GM19397 (cell line): ENCODE measurements at regions not wholly inside any gene's neighbourhood (a gene's known extent, or its start where the extent isn't known, plus 50 kb on each side); places are given as distances from the start of the nearest gene placed in this dataset.
"Not testable (repeated sequence)": the region's sequence is repeated elsewhere in the genome, so short reads cannot be mapped to it uniquely, and the experiment has no call there.

Experiments used
- ATAC-seq: cut with Tn5 transposase; IDR thresholded peaks from one replicate; pipeline ENCODE4 v1.9.1; 2021; ENCODE audit warnings: mild to moderate bottlenecking, moderate library complexity; ENCODE audit not compliant: unreplicated experiment

DNA sequence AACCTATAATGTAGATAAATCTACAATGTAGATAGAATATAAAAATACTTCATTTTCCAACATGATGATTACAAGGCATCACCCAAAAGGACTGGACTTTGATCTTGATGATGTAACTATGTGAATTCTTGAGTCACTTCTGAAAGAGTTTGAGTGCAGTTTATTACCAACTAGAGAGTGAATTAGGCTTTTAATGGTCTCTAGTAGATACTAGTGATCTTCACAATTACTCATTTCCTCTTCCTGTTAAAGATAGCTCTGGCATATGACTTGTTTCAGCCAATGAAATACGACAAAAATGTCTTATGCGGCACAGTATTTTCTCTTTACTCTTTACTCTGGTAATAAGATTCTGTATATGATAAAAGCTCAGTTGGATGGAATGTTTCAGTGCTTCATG is 1588.1 kb upstream of the B3GALT2 start:
- no peak for ATAC-seq

DNA sequence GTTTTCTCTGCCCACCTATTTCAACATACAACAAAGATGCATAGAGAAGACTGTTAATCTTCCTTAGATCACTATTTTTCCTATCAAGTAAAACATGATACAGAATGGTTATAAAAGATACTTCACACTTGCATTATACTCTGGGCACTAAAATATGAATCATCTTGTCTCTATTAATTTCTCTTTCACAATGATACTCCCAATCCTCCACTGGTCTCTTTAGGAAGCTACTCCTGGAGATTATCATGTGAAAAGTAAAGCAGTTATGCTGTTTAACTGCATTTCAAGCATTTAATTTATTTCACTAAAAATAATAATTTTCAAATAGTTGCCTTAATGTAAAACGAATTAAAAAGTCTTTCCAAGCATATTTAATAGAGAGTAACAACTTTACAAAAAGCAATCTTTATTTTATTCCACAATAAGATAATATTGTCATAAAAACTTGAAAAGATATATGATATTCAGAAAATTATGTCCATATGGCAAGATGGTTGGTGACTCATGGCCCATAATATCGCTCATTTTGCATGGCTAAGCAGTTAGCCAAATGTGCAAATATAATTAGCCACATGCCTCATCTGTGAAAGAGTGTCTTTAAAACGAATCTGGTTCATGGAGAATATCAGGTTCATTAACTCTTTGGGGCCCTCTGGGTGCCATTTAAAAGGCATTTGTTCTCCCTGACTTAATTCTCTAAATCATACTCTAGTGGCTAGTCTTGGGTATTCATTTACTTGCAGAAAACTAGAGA is 1569.0 kb upstream of the B3GALT2 start:
- no peak for ATAC-seq

DNA sequence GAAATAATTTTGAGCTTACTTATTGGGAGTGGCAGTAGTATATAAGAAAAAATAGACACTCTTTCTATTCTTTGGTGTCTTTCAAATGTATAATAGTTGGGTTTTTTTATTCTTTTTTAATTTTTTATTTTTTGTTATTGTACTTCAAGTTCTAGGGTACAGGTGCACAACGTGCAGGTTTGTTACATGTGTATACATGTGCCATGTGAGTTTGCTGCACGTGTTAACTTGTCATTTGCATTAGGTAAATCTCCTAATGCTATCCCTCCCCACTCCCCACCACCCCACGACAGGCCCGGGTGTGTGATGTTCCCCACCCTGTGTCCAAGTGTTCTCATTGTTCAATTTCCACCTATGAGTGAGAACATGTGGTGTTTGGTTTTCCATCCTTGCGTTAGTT is 1552.4 kb upstream of the B3GALT2 start:
- not testable (repeated sequence) for ATAC-seq

DNA sequence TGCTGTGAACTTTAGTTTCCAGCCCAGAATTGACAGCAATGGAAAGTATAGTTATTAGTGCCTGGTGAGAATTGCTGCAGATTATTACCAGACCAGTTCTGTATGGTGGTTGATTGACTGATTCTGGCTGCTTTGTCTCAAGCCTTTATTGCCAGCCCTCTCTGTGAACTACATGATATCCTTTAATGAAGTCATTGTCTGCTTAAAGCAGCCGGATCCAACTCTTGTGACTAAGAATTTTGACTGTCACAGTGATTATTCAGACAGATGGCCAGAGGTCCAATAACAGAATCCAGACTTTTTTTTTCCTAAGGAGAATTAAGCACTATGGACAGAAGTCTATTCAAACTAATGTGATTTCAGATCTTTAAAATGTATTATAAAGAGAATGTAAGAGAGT is 1548.6 kb upstream of the B3GALT2 start:
- ATAC-seq = no peak

DNA sequence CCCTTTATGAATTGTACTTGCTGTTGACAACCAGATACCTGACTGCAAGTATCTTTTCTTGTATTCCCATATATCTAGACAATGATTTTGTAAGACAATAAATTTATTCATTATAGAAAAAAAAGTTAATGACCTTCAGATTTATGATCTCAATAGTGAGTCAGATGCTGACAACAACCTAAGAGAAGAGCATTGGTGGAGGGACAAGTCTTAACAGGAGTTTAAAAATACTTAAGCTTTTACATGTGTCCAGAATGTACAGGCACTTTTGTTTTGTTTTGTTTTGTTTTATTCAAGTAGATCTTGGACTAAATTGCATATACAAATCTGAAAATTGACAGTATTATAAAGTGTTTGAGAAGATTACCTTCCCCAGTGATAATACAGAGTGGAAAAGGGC is 1544.6 kb upstream of the B3GALT2 start:
- no peak for ATAC-seq

DNA sequence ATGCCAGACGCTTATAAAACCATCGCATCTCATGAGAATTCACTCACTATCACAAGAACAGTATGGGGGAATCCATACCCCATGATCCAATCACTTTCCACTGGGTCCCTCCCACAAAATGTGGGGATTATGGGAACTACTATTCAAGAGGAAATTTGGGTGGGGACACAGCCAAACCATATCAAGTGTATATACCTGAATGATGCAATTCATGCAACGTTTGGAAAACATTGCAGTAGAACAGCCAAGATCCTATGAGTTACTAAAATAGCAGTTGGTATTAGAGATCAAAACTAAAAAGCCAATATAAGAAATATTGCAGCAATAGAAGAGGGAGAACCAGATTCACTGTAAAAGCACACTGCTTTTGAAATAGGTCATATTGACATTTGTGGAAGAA is 1543.9 kb upstream of the B3GALT2 start:
- no peak for ATAC-seq

DNA sequence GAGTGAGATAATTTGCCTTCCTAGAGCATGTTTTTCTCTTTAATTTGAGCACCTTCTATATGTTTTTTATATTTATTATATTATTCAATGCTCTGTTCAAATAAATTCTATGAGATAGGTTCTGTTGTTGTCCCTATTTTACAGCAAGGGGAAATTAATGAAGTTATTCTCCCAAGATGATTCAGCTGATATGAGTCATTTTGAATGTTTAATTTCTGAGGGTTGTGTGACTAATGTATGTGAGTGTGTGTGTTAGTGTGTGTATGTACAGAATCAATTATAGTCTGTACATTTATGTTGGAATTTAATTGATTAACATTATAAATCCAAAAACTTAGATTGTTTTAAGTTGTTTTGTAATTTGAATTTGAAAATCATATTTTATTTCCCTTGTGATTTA is 1536.7 kb upstream of the B3GALT2 start:
- no peak for ATAC-seq

DNA sequence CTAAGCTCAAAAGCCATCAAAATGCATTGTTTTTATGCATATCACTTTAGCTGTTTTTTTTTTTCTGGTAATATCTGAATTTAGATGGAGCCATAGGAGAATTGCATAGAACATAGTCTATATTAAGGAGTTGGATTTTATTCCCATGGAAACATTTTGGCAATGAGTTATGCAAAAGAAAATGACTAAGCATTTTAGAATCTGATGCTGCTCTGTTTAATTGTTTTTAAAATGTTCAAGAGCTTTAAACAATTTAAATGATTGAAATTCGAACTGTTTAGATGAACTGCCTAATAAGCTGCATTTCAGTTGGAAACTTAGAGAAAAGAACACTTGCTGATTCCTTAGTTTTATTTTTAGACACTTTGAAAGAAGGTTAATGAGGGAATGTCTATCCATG is 1531.5 kb upstream of the B3GALT2 start:
- ATAC-seq = no peak

DNA sequence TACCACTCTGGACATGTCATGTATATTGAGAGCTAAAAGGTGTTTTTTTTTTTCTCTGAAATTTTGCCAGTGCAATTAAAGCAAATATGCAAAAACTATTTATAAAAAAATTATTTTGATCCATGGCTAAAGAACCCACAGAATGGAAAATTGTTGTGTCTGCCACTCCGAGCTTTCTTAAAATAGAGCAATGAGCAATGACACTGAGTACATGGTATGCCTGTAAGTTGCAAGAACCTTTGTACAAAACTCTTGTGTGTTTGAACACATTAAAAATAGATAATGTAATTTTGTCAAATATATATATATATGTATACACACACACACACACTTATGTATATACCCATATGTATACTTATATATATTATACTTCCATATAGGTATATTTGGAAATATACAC is 1530.9 kb upstream of the B3GALT2 start:
- ATAC-seq = no peak

DNA sequence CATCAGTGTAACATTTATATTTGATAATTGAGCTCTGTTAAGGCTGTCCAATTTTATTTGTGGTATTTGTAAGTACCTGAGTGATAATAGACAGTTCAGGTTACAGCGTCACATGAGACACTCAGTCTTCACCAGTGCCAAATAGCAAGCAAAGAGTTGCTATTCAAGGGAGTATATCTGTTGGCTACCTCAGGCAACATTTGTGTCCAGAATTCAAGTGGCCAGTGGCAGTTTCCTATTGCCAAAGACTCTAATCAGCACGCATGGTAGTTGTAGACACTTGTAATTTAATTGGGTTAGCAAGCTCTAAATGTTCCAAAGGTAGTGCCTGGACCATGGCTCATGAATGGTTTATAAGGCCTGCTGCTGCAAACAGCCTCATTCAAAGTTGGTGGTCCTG is 1524.3 kb upstream of the B3GALT2 start:
- no peak for ATAC-seq

DNA sequence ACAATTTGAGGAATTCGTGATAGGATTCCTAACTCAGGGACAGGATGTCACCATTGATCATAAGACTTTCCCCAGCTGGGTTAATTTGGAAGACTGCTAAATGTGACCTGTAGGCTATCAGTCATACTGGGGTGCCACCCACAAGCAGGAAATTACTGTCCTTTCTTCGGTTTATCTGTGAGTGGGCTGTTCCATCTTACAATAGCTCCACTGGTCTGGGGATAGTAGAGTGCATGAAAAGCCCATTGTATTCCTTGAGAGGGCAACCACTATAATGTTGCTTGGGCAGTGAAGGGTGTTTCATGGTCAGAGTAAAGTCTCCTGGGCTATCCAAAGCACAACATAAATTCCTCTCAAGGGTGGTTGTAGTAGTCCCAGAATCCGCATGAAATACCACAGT is 1523.0 kb upstream of the B3GALT2 start:
- no peak for ATAC-seq

DNA sequence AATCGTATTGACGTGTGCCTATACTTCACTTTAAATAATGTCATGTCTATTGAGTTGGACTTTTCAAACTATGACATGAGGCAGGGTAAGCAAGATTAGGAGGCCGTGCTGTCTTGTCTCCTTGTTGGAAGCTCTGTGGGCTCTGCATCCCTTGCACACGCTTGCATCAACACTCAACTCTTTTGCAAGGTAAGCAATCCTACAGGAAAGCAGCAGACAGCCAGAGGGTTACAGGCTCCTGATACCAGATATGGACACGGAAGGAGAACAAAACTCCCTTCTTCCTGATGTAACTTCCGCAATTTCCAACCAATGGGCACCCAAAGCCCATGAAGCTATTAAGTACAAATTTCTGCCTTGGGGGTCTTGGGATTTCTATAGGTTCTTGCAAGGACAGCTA is 1520.7 kb upstream of the B3GALT2 start:
- no peak for ATAC-seq

DNA sequence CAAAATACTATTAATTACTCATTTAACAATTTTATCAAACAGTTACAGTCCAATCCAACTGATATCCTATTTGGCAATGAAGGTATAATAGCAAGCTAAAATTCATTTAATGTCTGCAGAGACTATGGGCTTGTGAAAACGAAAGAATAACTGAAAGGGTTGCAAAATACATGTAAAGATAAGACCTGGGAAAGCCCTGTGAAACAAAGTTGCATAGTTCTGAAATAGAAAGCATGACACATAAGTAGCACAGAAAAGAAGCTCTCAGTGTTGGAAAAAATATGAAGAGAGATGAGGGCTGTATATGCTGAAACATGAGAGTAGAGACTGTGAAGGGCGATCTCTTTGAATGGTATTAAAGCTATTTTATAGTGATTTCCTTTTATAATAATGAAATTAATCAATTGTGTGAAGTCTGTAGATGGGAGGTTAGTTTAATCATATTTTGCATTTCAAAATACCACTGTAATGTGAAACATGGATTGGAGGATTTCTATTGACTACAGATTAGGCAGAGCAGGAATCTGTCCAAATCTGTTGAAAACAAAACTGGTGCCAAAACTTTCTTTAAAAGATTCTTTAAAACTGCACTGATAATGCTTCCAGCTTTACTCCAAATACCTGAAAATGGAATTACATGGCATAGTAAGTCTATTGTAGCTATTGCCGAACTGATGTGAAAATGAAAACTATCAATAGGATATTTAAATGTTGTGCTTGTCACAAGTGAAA is 1518.9 kb upstream of the B3GALT2 start:
- no peak for ATAC-seq

DNA sequence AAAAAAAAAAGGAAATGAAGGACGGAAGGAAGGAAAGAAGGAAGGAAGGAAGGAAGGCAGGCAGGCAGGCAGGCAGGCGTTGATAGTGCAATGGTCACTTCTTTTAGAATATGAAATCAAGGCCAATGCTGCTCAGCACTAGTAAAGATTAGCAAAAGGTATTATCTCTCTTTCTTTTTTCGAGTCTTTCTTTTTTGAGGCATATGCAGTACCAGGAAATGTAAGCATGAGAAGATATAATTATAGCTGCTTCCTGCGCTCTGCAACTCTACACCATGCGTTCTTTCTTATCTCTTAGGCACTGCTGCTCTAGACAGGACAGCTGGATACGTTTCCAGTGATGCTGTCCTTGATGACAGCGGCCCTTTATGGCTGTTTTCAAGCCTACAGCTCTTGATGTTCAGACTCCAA is 1512.5 kb upstream of the B3GALT2 start:
- no peak for ATAC-seq

DNA sequence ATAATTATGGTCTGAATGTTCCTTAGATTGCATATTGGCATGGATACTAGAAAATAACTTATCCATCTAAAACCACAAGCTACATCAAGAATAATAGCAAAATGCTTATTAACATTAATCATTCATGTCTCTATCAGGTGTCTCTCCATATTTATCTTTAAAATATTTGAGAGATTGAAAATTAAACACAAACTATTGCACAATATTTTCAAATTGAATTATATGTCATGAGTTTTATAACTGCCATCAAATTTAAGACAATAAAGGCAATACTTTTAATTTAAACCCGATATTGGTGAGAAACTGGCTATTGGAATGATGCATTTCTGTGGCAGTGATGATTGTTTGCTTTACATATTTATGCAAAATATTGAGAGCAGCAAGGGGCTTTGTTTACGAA is 1506.8 kb upstream of the B3GALT2 start:
- no peak for ATAC-seq

DNA sequence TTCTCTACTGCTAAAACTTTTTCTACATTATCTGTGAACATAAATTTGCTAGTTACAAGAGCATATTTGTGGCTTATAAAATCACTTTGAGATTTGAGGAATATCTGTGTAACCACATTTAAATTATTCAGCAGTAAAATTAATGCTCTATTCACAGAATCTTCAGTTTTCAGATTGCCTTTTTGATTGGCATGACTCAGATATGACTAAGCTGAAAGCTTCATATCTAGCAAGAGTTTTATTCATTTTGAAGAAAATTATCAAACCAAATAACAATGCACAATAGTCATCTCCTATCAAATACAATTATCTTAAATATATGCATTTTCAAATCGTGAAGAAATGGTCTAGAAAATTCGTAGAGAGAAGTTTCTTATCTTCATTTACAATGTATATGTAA is 1498.2 kb upstream of the B3GALT2 start:
- no peak for ATAC-seq

DNA sequence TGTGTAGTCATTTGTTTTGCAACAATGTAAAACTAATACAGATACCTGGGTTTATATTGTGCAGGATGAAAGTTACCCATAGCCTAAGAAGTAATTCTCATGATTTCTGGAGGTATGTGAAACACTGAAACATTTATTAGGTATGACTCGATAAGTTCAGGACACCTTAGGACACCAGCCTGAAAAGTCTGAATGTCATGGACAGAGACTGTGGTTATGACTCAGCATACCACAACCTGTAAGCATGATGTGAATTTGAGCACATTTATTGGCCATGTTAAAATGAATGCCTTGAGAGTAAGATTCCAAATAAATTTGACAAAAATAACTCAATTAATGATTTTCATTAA is 1471.7 kb upstream of the B3GALT2 start:
- ATAC-seq = no peak

DNA sequence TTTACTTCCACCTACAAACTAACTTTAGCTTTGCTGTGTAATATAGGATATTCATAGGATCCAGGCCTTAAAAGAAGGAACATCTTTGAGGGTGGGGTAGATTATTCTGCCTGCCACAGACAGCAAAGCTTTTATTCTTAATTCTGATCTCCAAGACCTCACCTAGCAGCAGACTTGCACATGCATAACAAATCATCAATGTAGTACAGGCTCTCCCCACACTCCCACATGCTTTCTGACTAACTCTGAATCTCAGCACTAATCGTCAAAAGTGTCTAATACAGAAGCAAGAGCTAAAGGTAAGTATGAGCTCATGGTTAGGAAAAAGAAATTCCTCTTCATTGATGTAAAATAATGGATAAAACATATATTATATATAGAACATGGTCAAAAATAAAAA is 1468.5 kb upstream of the B3GALT2 start:
- ATAC-seq = no peak

DNA sequence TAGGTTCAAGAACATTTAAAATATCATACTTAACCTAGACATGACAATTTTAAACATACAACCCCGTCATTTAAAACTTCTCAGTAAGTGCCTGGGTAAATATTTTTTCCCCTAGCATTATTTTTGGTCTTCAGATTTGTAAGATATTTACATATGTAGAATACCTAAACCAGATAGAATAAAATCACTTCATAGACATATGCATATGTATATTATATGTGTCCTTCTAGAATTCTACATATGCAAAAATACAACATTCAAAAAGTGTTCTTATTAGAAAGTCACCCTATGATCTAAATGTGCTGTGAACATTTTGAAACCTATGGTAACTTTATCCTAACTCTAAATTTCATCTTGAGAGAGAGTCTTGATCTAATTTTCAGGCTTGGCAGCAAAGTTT is 1467.0 kb upstream of the B3GALT2 start:
- no peak for ATAC-seq

DNA sequence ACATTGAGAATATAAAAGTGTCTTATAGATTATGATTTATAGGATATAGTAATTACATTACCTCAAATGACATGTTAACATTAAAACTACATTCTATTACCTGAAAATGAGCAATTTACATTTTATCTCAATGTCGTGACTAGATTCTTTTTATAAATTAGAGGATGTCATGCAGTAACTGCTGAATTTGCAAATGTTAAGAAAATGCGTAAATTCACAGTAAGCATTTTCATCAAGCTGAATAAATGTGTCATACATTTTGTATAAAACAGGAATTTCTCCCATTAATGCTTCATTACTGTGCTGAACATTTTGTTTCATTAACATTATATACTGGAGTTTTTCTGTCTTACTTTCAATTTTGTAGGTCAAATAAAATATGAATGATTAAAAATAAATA is 1460.7 kb upstream of the B3GALT2 start:
- no peak for ATAC-seq

DNA sequence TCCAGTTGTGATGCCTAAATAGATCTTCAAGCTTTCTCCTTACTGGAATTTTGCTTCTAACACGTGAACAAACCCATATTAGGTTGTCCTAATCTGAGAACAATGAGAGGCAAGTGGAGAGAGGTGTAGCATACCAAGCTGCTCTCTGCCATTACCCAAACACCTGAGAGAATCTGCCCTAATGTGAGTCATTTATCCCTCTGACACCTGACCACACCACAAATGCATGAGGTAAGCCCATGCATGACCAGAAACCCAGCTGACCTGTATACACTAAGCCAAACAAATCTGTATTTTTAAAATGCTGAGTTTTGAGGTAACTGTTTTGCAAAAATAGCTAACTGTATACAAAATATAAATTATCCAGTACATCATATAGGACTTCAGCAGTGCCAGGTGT is 1458.1 kb upstream of the B3GALT2 start:
- no peak for ATAC-seq

DNA sequence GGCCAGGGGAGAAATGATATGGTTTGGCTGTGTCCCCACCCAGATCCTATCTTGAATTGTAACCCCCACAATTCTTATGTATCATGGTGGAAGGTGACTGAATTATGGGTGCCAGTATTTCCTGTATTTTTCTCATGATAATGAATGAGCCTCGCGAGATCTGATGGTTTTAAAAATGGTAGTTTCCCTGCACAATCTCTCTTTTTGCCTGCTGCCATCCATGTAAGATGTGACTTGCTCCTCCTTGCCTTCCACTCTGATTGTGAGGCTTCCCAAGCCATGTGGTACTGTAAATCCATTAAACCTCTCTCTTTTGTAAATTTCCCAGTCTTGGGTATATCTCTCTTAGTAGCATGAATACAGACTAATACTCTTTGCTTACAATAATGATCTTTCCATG is 1453.9 kb upstream of the B3GALT2 start:
- no peak for ATAC-seq

DNA sequence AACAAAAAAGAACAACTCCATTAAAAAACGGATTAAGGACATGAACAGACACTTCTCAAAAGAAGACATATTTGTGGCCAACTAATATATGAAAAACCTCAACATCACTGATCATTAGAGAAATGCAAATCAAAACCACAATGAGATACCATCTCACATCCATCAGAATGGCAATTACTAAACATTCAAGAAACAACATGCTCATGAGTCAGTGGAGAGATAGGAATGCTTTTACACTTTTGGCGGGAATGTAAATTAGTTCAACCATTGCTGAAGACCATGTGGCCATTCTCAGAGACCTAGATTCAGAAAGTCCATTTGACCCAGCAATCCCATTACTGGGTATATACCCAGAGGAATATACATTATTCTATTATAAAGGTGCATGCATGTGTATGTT is 1442.6 kb upstream of the B3GALT2 start:
- ATAC-seq = no peak
